Esophagus muscularis mucosa (tissue), 3 donors: ENCODE measurements at regions not wholly inside any gene's neighbourhood (a gene's known extent, or its start where the extent isn't known, plus 50 kb on each side); places are given as distances from the start of the nearest gene placed in this dataset.

ENCODE experiments used
- POLR2A ChIP-seq: fragments of 450-650 bp; IDR thresholded peaks from one replicate; pipeline ENCODE4 v1.6.1; 2017; ENCODE audit warnings: antibody characterized with exemption, moderate library complexity, mild to moderate bottlenecking, low read depth
- TF ChIP-seq, protein P1 (sequence below), 3 experiments: fragments of 200-600 bp in 2 of 3; fragments of 450-650 bp in 1 of 3; sonication (generic) in 2 of 3; IDR thresholded peaks; one replicate each; pipeline ENCODE4 v1.5.1; 2017 to 2019; ENCODE audit warnings: antibody characterized with exemption in 3 of 3, mild to moderate bottlenecking in 2 of 3, moderate library complexity in 1 of 3

DNA sequence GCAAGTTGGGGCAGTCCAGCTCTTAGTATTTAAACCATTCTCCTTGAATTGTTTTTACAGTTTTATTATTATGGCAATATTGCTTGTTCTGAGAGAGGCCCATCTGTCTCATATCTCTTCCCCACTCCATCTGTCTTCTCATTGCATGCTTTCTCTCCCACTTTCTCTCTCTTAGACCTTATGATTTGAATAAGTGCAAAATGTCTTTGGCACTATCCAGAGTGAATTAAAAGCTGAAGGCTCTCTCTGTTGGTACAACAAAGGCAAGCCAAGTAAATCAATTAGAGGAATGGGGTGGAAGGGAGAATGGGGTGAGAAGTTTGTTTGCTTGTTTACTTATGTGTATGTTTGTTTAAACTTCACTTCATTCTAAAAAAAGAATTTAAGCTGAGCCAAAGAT is 195.3 kb upstream of the RFX3 start:
- TF ChIP-seq, protein P1, sequence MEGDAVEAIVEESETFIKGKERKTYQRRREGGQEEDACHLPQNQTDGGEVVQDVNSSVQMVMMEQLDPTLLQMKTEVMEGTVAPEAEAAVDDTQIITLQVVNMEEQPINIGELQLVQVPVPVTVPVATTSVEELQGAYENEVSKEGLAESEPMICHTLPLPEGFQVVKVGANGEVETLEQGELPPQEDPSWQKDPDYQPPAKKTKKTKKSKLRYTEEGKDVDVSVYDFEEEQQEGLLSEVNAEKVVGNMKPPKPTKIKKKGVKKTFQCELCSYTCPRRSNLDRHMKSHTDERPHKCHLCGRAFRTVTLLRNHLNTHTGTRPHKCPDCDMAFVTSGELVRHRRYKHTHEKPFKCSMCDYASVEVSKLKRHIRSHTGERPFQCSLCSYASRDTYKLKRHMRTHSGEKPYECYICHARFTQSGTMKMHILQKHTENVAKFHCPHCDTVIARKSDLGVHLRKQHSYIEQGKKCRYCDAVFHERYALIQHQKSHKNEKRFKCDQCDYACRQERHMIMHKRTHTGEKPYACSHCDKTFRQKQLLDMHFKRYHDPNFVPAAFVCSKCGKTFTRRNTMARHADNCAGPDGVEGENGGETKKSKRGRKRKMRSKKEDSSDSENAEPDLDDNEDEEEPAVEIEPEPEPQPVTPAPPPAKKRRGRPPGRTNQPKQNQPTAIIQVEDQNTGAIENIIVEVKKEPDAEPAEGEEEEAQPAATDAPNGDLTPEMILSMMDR (IDR thresholded peaks at IDR 0.05) = no peak
- TF ChIP-seq POLR2A = no peak
